ENCODE measurements at regions not wholly inside any gene's neighbourhood (a gene's known extent, or its start where the extent isn't known, plus 50 kb on each side); places are given as distances from the start of the nearest gene placed in this dataset.
"Not testable (repeated sequence)": the region's sequence is repeated elsewhere in the genome, so short reads cannot be mapped to it uniquely, and the experiment has no call there.

DNA sequence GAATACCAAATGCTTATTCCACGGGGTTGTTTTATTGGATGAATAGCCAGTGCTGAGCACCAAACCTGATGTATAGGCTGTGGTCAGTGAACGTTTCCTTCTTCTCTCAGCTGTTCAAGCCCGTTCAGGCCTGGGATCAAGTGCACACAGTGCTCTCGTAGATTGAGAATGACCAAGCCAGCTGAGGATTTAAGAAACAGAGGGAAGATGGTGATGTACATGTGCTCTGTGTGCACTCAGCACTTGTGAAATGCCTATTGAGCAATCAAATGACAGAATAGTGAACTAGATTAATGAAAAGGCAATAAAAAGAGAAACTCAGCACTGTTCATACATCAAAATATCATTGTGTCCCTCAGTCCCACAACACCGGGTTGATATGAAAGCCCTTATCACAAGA is 302.5 kb downstream of the BMPER start:
- DNase-seq (no peak), ATAC-seq (ENCODE audit: poor library complexity) (no peak)
- intact Hi-C loops (cut with DNase I): no loop called here

DNA sequence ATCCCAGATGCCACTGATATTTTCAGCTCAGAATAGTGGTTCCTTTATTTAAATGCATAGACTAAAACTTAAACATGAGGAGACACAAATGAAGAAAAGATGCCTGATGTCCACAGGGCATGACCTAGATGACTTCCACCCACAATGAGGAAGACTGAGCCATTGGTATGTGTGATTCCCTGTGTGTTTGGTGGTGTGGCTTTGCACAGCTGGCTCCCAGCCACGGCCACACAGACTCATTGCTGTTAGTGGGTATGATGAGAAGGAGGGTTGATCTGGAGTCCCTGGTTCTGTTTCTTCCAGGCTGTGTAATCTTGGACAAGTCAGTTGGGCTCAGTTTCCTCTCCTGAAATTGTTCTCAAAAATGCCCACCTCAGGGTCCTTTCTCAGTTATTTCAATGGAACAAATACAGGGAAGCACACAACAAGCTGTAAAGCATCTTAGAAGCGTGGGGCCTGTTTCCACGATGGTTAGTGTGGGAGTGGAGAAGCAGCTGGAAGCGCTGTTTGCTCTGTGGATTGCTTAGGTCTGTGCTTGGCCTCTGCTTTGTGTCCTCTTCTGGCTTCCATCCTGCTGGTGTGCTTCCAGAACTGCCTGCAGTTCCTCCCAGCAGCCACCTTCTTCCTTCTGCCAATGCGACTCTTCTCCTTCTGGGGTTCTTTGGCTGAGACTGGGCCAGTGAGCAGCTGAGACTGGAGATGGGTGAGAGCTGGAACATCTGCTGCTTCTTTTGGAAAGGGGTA is 303.7 kb downstream of the BMPER start:
- DNase-seq: peak; percentile 43
- intact Hi-C loops (cut with DNase I): no loop called here
- peak; percentile 31 for ATAC-seq (ENCODE audit: poor library complexity)

DNA sequence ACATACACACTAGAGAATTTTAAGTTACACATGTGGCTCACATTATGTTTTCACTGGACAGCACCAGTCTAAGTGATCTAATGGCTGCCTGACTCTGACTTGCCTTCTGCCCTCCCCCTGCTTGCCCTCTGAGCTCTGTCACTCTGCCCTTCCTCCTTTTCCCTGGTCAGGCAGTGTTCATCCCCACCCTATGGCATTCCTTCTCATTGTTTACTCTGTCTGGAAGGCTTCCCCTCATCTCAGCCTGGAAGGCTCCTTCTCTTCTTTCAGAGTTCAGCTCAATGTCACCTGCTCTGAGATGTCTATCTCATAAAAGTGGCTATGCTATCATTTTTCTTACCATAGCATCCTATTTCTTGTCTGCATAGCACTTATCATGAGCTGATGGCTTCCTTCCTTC is 305.7 kb downstream of the BMPER start:
- no peak for DNase-seq
- intact Hi-C loops (cut with DNase I): no loop called here
- ATAC-seq (ENCODE audit: poor library complexity): no peak

DNA sequence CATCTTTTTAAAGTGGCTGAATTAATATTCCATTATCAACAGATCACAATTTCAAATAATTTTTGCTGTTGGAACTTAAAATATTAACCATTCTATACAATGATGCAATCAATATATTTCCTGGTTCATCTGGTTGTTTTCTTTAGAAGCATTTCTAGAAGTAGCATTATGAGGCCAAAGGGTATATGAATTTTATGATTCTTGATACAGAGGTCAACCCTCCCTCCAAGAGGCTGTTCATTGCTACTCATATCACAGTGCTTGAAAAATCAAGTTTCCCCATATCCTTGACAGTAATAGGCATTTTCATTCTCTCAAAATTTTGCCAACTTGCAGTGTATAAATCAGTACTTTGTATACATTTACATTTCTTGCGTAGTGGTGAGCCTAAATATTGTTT is 312.6 kb downstream of the BMPER start:
- no peak for DNase-seq
- no peak for ATAC-seq (ENCODE audit: poor library complexity)
- intact Hi-C loops (cut with DNase I): no loop called here

DNA sequence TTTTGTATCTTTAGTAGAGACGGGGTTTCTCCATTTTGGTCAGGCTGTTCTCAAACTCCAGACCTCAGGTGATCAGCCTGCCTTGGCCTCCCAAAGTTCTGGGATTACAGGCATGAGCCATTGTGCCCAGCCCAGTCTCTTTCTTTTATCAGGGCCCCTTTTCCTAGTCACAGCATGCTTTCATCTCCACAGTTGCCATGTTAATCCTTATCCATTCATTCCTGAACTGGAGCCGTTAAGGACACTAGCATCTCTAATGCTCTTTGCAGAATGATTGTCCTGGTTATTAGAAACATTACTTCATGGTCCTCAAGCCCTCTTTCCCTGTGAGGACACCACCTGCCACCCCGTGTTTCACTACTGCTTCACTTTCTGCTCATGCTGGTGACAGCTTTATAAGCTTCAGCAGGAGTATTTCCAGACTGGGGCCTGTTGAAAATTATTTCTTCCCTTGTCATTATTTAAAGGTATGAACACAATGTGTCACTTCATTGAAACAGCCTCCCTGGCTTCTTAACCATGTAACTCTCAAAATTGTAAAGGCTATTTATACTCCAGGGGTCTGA is 313.9 kb downstream of the BMPER start:
- intact Hi-C loops (cut with DNase I): no loop called here
- DNase-seq (no peak), ATAC-seq (ENCODE audit: poor library complexity) (no peak)

DNA sequence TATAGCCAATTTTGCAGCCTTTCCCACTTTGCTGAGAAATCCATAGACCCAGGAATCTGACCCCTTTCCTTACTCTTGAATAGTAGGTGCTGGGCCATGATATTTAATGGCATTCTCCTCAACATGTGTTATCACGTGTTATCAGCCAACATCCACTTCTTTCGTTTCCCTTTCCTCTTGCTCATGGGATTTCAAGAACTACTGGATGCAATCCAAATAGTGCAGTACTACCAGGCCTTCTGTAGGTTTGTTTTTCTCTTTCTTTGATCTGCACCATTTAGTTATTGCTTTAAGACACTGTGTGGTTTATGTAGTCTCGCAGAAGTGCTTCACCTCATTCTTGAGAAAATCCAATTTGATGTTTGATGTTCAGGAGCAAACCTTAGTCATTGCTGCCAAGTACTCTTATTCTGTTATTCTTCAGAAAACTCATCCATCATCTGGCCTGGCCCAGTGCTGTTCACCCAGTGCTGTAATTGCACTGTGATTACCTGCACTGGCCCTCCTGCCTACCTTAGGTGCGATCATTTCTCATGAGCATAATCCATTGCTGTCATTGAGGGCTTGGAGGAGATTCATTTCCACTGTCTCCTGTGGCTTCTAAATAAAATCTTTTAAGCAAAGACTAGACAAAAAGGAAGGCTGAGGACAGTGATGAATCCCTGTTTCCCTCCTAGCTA is 315.3 kb downstream of the BMPER start:
- ATAC-seq (ENCODE audit: poor library complexity) (no peak), DNase-seq (no peak)
- intact Hi-C loops (cut with DNase I): loop anchor here (10.0 kb wide), 1 partner anchor 56 kb away; no protein-coding TSS in a partner anchor

DNA sequence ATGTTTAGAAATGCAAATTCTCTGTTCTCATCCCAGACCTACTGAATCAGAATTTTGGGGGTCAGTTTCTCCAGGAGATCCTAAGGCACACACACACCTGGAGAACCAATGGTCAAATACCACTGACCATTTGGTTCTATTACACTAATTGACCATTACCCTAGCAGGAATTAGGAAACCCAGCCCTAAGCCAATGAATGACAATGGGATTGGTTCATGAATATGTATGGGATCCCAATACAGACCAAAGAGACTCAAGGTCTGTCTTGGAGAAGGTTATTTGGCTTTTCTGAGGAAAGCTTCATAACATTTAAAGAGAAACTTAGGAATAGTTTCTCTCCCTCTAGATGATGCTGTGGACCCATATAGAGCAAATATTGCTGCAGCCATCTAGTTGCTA is 317.0 kb downstream of the BMPER start:
- DNase-seq (no peak), ATAC-seq (ENCODE audit: poor library complexity) (no peak)
- intact Hi-C loops (cut with DNase I): loop anchor here (10.0 kb wide), 1 partner anchor 58 kb away; no protein-coding TSS in a partner anchor

DNA sequence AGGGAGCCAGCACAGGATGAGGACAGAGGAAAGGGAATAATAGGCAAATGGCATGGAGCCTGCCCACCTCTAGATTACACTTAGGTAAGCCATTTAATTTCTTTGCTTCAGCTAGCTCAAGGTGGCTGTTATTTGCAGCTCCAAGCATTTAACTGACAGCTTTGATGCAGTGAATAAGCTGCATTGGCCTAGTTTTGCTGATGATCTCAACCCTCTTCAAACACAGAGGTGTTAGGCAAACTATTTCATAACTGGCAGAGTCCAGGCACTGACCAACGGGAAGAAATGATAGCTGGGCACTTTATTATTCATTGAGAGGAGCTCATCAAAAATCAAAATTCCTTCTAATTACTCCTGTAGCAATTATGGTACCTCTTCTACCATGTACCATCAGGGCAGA is 317.4 kb downstream of the BMPER start:
- no peak for DNase-seq
- intact Hi-C loops (cut with DNase I): loop anchor here (10.0 kb wide), 1 partner anchor 58 kb away; no protein-coding TSS in a partner anchor
- ATAC-seq (ENCODE audit: poor library complexity): no peak

DNA sequence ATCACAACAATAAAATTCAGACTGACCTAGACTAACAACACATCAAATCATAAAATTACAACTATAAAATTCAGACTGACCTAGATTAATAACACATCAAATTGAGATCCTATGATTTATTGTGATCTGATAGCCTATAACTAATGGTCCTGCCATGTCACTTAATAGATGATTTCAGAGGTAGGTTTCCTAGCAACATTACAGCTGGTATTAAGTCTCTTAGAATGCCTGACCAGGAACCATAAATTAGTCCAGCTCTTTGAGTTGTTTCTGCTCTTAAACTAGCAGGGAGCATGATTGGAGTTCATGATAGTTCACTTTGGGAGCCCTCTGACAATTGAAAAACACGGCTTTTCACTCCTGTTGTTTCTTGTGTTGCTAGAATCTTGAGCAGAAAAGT is 318.9 kb downstream of the BMPER start:
- DNase-seq (no peak), ATAC-seq (ENCODE audit: poor library complexity) (no peak)
- intact Hi-C loops (cut with DNase I): loop anchor here (10.0 kb wide), 1 partner anchor 59 kb away; no protein-coding TSS in a partner anchor

DNA sequence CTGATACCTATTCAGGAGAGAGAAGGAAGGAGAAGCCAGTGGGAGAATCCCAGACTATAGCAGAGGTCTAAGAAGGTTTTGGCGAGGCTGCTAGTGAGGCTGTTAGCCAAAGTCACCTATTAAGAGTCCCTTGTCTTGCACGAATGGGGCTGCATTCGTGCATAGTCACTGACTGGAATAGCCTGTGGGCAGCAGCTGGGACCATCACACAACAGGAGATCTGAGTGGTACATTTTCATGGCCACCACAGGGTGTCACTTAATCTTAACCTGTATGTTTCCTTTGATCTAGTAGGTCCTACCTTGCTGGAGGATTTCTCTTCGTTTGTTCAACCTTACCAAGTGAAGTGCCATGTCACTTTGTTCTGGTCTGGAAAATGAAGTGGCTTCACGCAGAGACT is 319.9 kb downstream of the BMPER start:
- ATAC-seq (ENCODE audit: poor library complexity): no peak
- no peak for DNase-seq
- intact Hi-C loops (cut with DNase I): loop anchor here (10.0 kb wide), 1 partner anchor 60 kb away; no protein-coding TSS in a partner anchor

DNA sequence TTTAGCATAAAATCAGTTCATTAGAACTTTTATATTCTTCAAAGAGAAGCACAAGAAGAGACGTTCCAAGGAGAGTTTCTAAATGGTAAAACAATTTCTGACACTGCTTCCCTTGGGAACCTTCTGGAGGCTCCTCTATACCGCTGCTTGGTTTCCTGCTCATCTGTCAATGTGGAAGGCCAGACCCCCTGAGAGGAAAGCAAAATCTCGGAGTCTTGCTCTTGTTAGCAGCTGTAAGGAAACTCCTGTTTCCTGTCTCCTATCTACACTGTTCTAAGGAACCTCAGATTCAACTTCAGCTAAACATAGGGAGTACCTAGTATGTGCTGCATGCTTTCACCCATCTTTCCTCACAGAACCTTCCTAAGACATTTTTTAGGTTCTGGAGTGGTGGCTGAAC is 322.2 kb downstream of the BMPER start:
- DNase-seq (no peak), ATAC-seq (ENCODE audit: poor library complexity) (no peak)
- intact Hi-C loops (cut with DNase I): loop anchor here (10.0 kb wide), 1 partner anchor 63 kb away; no protein-coding TSS in a partner anchor

DNA sequence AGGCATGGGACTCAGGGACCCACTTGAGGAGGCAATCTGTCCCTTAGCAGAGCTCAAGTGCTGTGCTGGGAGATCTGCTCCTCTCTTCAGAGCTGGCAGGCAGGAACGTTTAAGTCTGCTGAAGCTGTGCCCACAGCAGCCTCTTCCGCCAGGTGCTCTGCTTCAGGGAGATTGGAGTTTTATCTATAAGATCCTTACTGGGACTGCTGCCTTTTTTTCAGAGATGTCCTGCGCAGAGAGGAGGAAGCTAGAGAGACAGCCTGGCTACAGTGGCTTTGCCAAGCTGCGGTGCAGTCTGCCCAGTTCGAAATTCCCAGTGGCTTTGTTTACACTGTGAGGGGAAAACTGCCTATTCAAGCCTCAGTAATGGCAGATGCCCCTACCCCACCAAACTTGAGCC is 329.8 kb downstream of the BMPER start:
- intact Hi-C loops (cut with DNase I); ATAC-seq (ENCODE audit: poor library complexity); DNase-seq: not testable (repeated sequence)

DNA sequence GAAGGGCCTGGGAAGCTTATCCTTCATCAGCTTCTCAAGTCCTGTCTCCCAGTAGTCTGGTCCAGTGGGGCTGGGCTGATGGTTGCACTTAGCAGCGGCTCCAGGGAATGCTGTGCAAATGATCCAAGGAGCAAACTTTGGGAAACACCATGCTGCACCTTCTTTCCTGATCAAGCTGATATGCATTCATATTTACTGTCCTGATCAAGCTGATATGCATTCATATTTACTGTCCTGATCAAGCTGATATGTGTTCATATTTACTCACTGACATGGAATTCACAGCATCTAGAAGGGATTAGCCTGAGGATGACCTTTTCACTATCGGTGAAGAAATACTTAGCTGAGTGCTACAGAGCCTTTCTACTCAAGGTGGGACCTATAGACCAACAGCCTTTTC is 330.7 kb downstream of the BMPER start:
- intact Hi-C loops (cut with DNase I): no loop called here
- DNase-seq (no peak), ATAC-seq (ENCODE audit: poor library complexity) (no peak)

DNA sequence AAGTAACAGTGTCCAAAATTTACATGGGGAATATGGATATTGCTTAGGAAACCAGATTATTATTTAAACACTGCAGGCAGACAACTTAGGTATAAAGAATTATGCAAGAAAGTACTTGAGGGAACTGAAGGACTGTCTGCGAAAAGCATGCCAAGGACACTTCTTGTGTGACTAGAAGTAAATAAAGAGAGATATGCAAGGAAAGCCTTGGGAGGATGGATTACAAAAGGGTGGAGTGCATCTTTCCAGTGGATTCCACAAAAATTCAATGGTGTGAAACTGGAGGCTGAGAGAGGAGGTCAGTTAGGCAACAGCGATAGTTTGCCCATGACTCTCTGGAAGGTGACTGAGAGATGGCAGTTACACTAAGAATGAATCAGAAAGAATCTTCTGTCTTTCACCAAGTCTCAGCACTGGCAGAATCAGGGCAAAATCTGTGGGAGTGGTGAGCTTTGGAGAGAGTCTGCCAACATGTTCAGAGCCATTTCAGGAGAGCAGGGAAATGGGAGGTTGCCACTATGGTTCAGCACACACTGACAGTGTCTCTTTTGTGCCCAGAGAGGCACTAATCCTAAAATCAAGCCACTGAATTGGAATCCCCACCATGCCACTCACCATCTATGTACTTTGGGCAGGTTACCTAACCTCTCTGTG is 331.6 kb downstream of the BMPER start:
- DNase-seq (no peak), ATAC-seq (ENCODE audit: poor library complexity) (no peak)
- intact Hi-C loops (cut with DNase I): no loop called here

DNA sequence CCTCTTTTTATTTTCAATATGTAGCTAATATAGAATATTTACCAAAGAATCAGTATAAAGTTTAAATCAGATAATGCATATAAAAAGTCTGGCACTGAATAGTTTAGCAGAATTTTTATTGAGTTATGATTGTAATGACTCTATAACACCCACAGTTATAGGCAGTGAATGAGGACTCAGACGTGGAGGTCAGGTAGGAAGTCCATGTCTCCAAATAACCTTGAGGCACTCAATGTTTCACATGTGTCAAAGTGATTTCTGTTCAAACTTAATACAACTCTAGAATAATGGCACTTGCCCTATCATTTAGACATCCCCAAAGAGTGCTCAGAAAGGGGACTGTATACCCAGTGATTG is 332.1 kb downstream of the BMPER start:
- intact Hi-C loops (cut with DNase I): no loop called here
- ATAC-seq (ENCODE audit: poor library complexity): no peak
- DNase-seq: no peak

DNA sequence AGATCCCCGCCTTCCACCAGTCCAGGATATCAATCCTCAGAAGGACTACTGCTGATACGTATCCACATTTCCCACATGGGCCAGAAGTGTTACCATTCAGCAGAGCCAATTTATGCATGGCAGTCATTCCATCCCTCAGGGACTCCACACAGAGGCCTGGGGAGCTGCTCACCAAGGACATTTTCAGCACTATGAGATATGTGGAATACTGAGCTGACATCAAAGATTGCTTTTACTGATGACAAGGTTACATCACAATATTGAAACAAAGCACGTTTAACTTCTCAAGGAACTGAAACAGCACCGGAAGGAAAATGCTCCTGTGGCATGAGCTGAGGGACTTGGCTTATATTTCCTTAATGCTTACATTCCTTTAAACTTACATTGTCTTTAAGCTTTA is 335.1 kb downstream of the BMPER start:
- intact Hi-C loops (cut with DNase I): no loop called here
- ATAC-seq (ENCODE audit: poor library complexity): no peak

DNA sequence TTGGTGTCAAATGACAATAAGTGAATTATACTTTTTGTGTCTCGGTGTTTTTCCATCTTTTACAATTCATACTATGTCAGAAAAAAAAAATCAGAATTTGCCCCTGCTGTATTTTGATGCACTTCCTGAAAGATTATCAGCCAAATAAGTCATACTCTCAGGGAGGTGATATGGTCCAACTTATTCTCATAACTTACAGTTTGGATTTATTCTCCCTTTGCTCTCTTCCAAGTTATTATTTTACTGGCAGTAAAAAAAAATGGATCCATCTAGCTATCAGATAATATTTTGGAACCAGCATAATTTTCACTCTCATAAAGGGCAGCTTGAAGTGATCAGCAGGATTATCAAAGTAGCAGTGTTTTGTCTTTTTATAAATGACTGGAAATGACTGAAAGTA is 337.1 kb downstream of the BMPER start:
- intact Hi-C loops (cut with DNase I): no loop called here
- ATAC-seq (ENCODE audit: poor library complexity) (no peak), DNase-seq (no peak)

More for the DNA sequence above, 335.1 kb downstream of the BMPER start:
- no peak for DNase-seq

DNA sequence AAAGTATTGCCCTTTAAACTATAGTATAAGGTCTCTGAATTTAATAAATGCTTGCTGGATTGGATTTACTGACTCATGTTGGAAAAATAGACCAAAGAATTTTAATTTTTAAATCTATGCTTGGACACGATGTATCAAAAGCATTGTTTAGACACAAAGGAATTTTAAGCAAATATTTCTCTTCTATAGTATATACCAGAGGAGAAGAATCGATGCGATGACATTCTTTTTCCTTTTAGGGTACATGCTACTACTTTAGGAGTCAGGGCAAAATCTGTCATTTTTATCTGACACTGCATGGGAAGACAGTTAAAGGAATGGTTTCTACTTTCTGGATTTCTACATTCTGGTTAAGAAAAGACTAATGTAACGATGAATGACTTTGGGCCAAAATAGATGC is 339.9 kb downstream of the BMPER start:
- DNase-seq (no peak), ATAC-seq (ENCODE audit: poor library complexity) (no peak)
- intact Hi-C loops (cut with DNase I): no loop called here

DNA sequence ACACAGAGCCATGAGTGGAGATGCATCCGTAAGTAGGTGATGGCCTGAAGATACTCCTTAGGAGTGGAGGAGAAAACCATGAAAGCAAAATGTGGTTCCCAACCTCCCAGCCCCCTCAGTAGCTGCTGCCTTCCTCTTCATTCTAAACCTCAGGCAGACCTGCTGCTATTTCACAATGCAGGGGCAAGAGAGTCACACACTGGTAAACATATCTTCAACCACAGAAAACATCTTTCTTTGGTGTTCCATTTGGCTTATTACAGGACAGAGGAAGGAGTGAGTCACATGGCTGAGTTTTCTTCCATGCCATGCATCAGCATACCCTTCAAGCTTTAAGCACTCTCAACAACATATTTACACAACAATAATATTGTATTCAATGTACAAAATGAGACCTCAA is 342.1 kb downstream of the BMPER start:
- intact Hi-C loops (cut with DNase I): no loop called here
- ATAC-seq (ENCODE audit: poor library complexity) (no peak), DNase-seq (no peak)
